ENCODE measurements at regions not wholly inside any gene's neighbourhood (a gene's known extent, or its start where the extent isn't known, plus 50 kb on each side); places are given as distances from the start of the nearest gene placed in this dataset.

GRCh38 chr4:167934216-167934615 lies 158.1 kb upstream of the ANXA10 start:
- Histone ChIP-seq H3K4me1 (ENCODE audit: insufficient read depth, low read length) (no peaks in the 10 kb centered on the region), H3K27ac (ENCODE audit: extremely low read length, insufficient read depth, low read length) (no peak overlapping the region), H3K4me2 (ENCODE audit: low read depth, low read length) (no peak overlapping the region), H3K27me3 (ENCODE audit: control insufficient read depth in 1 of 2, insufficient read depth in 2 of 2, low read length in 2 of 2) (no peaks in the 10 kb centered on the region), H3K9ac (ENCODE audit: insufficient read depth, low read depth, low read length) (no peak overlapping the region), H2AFZ (ENCODE audit: low read length) (no peak overlapping the region), H3K79me2 (ENCODE audit: insufficient read depth, low read length) (no peaks in the 10 kb centered on the region), H3K4me3 (replicated peaks in 1 of 3; ENCODE audit: insufficient read depth in 1 of 3, low read depth in 2 of 3, low read length in 3 of 3) (no peak overlapping the region), H3K36me3 (replicated peaks in 1 of 2; ENCODE audit: control insufficient read depth in 1 of 2, insufficient read depth in 2 of 2, low read length in 2 of 2) (no peaks in the 10 kb centered on the region), H4K20me1 (ENCODE audit: insufficient read depth, low read length) (no peaks in the 10 kb centered on the region), H3K9me3 (ENCODE audit: low read length) (peaks cover 24% of the 10 kb centered on the region; the same call in 1 of the 2 replicates)
- ATAC-seq (no peak), FAIRE-seq (no peak), DNase-seq (ENCODE audit: low spot score) (no peak)
- in situ Hi-C loops (cut with HindIII; ENCODE audit: extremely low pct_ligation_motif_present, low pct_unique_long_range_greater_than_20kb), result no loop called here
- TF ChIP-seq PLSCR1 (CRISPR knock-in tag; IDR thresholded peaks at IDR 0.05; ENCODE audit: borderline replicate concordance) (no peak), STAG1 (CRISPR knock-in tag; IDR thresholded peaks at IDR 0.05) (no peak), ZNF564 (CRISPR knock-in tag; IDR thresholded peaks at IDR 0.05) (no peak), KDM3A (CRISPR knock-in tag; IDR thresholded peaks at IDR 0.05; ENCODE audit: low read depth) (no peak), NR2F1 (CRISPR knock-in tag; IDR thresholded peaks at IDR 0.05) (no peak), ZNF569 (CRISPR knock-in tag; IDR thresholded peaks at IDR 0.05; ENCODE audit: borderline replicate concordance) (no peak), ZBED4 (CRISPR knock-in tag; IDR thresholded peaks at IDR 0.05; ENCODE audit: borderline replicate concordance) (no peak), ZBTB7B (CRISPR knock-in tag; IDR thresholded peaks at IDR 0.05) (no peak), ZNF589 (CRISPR knock-in tag; conservative IDR thresholded peaks at IDR 0.05) (no peak), ELK4 (CRISPR knock-in tag; IDR thresholded peaks at IDR 0.05; ENCODE audit: borderline replicate concordance) (no peak), ZNF546 (CRISPR knock-in tag; conservative IDR thresholded peaks at IDR 0.05) (no peak), NONO (IDR thresholded peaks at IDR 0.05) (no peak), NONO (CRISPR knock-in tag; conservative IDR thresholded peaks at IDR 0.05) (no peak), ZNF598 (CRISPR knock-in tag; IDR thresholded peaks at IDR 0.05; ENCODE audit: borderline replicate concordance) (no peak)
- no TSS peak for BruUV-seq (replicated peaks)
- intact Hi-C loops (cut with micrococcal nuclease; ENCODE audit: unreplicated experiment), result no loop called here
- 2% methylated on average over 4 of the region's 4 CpGs for WGBS (ENCODE audit: low lambda C conversion rate)
- ChIA-PET CTCF (ENCODE audit: low intra/inter-chr PET ratio, low total read pairs) (no interaction called here), POLR2A (no interaction called here)

Measured in HepG2 (cell line).